Activated T-cell treated with anti-CD3 and anti-CD28 coated beads, Interleukin-2, amount 50 U/mL, for 4 hours (primary cell): ENCODE measurements at regions not wholly inside any gene's neighbourhood (a gene's known extent, or its start where the extent isn't known, plus 50 kb on each side); places are given as distances from the start of the nearest gene placed in this dataset.
"Not testable (repeated sequence)": the region's sequence is repeated elsewhere in the genome, so short reads cannot be mapped to it uniquely, and the experiment has no call there.

Experiments
- ATAC-seq, 2 donors: fragments of 200-7000 bp; cut with Tn5 transposase; one replicate each; pipeline ENCODE4 v1.10.0; 2021
- DNase-seq: peaks from one replicate; pipeline ENCODE4 v3.0.0-alpha.2; 2020
- H3K27me3 Mint-ChIP-seq: one replicate; pipeline ENCODE4 v1.8.0; 2021; ENCODE audit warnings: low read depth, mixed read lengths
- H3K36me3 Mint-ChIP-seq: one replicate; pipeline ENCODE4 v1.8.0; 2022; ENCODE audit warnings: mixed read lengths; ENCODE audit not compliant: insufficient read depth
- H3K4me1 Mint-ChIP-seq: one replicate; pipeline ENCODE4 v1.8.0; 2021; ENCODE audit warnings: low read depth, mixed read lengths
- H3K4me3 Mint-ChIP-seq: one replicate; pipeline ENCODE4 v1.8.0; 2021; ENCODE audit warnings: mild to moderate bottlenecking, moderate library complexity, mixed read lengths
- H3K9me3 Mint-ChIP-seq: one replicate; pipeline ENCODE4 v1.8.0; 2021; ENCODE audit warnings: mixed read lengths

DNA sequence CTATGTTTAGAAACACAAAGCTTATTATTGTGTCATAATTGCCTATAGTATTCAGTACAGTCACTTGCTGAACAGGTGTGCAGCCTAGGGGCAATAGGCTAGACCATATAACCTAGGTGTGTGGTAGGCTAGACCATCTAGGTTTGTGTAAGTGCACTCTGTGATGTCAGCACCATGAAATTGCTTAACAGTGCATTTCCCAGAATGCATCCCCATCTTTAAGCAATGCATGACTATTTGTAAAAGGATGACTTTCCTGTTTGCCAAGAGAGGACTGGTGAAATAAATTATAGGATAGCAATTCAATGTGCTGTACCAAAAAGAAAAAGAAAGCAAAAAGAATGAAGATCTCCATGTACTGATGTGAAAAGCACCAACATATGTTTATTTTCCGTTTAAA, 288.7 kb upstream of the AUTS2 start:
- Mint-ChIP-seq H3K36me3 (no peaks in the 10 kb centered on the region), H3K9me3 (peaks cover 12% of the 10 kb centered on the region), H3K4me1 (no peaks in the 10 kb centered on the region), H3K27me3 (no peaks in the 10 kb centered on the region), H3K4me3 (no peak overlapping the region)
- ATAC-seq (no peak), DNase-seq (no peak)

GRCh38 chr7:69311489-69311888, 286.8 kb upstream of the AUTS2 start:
- Mint-ChIP-seq H3K4me3 (no peak overlapping the region), H3K4me1 (no peaks in the 10 kb centered on the region), H3K36me3 (no peaks in the 10 kb centered on the region), H3K9me3 (peaks cover 6% of the 10 kb centered on the region), H3K27me3 (no peaks in the 10 kb centered on the region)
- DNase-seq (no peak), ATAC-seq (no peak)

DNA sequence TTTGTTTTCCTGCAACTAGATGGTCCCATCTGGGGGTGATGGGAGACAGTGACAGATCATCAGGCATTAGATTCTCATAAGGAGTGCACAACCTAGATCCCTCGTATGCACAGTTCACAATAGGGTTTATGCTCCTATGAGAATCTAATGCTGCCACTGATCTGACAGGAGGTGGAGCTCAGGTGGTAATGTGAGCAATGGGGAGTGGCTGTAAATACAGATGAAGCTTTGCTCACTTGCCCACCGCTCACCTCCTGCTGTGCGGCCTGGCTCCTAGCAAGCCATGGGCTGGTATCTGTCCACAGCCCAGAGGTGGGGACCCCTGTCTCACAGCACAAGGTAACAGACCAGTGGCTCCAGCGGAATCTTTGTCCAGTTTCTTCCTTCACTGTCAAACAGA, 284.4 kb upstream of the AUTS2 start:
- ATAC-seq: not testable (repeated sequence)
- H3K9me3 Mint-ChIP-seq: peaks cover 12% of the 10 kb centered on the region

GRCh38 chr7:69318794-69319193, 279.5 kb upstream of the AUTS2 start:
- Mint-ChIP-seq H3K4me3 (no peak overlapping the region), H3K4me1 (no peaks in the 10 kb centered on the region), H3K36me3 (no peaks in the 10 kb centered on the region), H3K27me3 (no peaks in the 10 kb centered on the region), H3K9me3 (peaks cover 10% of the 10 kb centered on the region)
- DNase-seq (no peak), ATAC-seq (no peak)

More for the DNA sequence above, 284.4 kb upstream of the AUTS2 start:
- not testable (repeated sequence) for H3K4me1 Mint-ChIP-seq, H3K4me3 Mint-ChIP-seq, H3K36me3 Mint-ChIP-seq, H3K27me3 Mint-ChIP-seq, DNase-seq

GRCh38 chr7:69328516-69328915, 269.8 kb upstream of the AUTS2 start:
- Mint-ChIP-seq H3K4me3 (no peak overlapping the region), H3K27me3 (no peaks in the 10 kb centered on the region)

GRCh38 chr7:69334701-69335100, 263.6 kb upstream of the AUTS2 start:
- Mint-ChIP-seq H3K9me3 (peaks cover 11% of the 10 kb centered on the region), H3K27me3 (no peaks in the 10 kb centered on the region), H3K4me3 (no peak overlapping the region), H3K36me3 (no peaks in the 10 kb centered on the region), H3K4me1 (no peaks in the 10 kb centered on the region)
- ATAC-seq (no peak), DNase-seq (no peak)

More at GRCh38 chr7:69328516-69328915, 269.8 kb upstream of the AUTS2 start:
- ATAC-seq (no peak), DNase-seq (no peak)
- Mint-ChIP-seq H3K36me3 (no peaks in the 10 kb centered on the region), H3K9me3 (peaks cover 8% of the 10 kb centered on the region), H3K4me1 (no peaks in the 10 kb centered on the region)

- Mint-ChIP-seq H3K27me3 (no peaks in the 10 kb centered on the region), H3K9me3 (peaks cover 8% of the 10 kb centered on the region), H3K4me1 (no peaks in the 10 kb centered on the region), H3K36me3 (no peaks in the 10 kb centered on the region), H3K4me3 (no peak overlapping the region)
- ATAC-seq: no peak
- DNase-seq: no peak
Measured at GRCh38 chr7:69335331-69335730, 262.9 kb upstream of the AUTS2 start.

DNA sequence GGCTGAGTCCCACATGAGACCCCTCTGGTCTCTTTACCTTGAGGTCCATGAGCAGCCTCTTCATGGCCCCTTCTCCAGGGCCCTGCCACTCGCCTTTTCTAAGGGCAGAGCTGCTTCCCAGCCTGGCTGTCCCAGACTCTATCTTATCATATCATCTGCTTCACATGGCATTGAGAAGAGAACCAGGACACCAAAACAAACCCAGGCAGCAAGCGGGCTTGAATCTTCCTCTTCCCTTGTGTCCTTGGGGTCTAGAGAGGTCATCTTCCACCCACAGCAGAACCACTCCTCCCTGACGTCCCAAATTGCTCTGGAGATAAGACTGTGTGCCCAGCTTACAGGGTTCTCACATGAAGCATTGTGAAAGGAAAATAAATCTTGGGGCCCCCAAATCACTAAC, 261.3 kb upstream of the AUTS2 start:
- H3K36me3 Mint-ChIP-seq: no peaks in the 10 kb centered on the region
- no peaks in the 10 kb centered on the region for H3K4me1 Mint-ChIP-seq
- no peak overlapping the region for H3K4me3 Mint-ChIP-seq

GRCh38 chr7:69338144-69338543, 260.1 kb upstream of the AUTS2 start:
- Mint-ChIP-seq H3K36me3 (no peaks in the 10 kb centered on the region), H3K9me3 (peaks cover 8% of the 10 kb centered on the region)

More for the DNA sequence above, 261.3 kb upstream of the AUTS2 start:
- Mint-ChIP-seq H3K27me3 (no peaks in the 10 kb centered on the region), H3K9me3 (peaks cover 7% of the 10 kb centered on the region)
- DNase-seq (no peak), ATAC-seq (no peak)

DNA sequence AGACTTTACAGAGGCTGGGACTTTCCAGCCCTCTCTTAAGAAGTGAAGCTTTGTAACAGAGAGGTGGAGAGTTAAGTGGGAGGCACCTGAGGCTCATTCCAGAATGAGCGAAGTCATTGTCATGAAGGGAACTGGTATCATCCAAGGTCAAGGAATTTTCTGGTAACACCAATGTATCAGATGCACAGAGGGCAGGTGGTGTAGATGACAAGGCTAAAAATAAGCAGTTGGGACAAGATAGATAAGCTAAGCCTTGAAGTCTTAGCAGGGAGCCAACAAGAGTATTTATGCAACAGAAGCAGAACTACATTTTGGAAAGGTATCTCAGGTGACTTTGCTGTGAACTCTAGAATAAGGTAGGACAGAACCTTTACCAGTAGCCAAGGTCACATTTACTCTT, 257.0 kb upstream of the AUTS2 start:
- peaks cover 13% of the 10 kb centered on the region for H3K9me3 Mint-ChIP-seq
- H3K4me1 Mint-ChIP-seq: no peaks in the 10 kb centered on the region
- no peaks in the 10 kb centered on the region for H3K36me3 Mint-ChIP-seq
- ATAC-seq: no peak
- no peak overlapping the region for H3K4me3 Mint-ChIP-seq
- no peaks in the 10 kb centered on the region for H3K27me3 Mint-ChIP-seq
- no peak for DNase-seq

More at GRCh38 chr7:69338144-69338543, 260.1 kb upstream of the AUTS2 start:
- H3K4me3 Mint-ChIP-seq: no peak overlapping the region
- no peak for DNase-seq
- no peaks in the 10 kb centered on the region for H3K27me3 Mint-ChIP-seq
- no peak for ATAC-seq
- H3K4me1 Mint-ChIP-seq: no peaks in the 10 kb centered on the region

DNA sequence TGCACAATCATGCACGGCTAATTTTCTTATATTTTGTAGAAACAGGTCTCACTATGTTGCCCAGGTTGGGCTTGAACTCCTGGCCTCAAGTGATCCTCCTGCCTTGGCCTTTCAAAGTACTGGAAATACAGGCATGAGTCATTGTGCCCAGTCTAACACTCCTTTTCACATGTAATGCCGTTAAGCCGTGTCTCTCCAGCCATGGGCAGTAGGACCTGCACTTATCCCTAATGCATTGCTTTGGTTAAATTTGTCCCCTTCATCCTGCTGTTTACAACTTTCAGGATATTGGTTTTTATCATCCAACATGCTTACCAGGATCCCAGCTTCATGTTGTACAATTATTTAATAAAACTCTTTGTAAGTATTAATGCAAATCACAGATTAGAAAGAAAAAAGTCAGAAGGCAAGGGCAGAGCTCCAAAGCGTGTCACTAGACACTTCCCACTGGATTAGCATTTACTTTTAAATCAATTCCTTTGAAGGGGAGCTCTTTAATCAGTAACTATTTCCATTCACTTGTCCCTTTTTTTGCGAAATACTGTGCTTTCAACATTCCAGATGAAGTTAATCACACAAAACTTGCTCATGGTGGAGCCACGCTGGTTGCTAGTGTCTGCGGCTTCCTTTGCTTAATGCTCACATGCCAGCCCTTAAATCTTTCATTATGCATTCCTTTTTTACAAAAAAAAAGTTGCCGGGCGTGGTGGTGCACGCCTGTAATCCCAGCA, 256.0 kb upstream of the AUTS2 start:
- ATAC-seq (no peak), DNase-seq (no peak)
- Mint-ChIP-seq H3K36me3 (no peaks in the 10 kb centered on the region), H3K27me3 (no peaks in the 10 kb centered on the region), H3K4me1 (no peaks in the 10 kb centered on the region), H3K9me3 (peaks cover 13% of the 10 kb centered on the region), H3K4me3 (no peak overlapping the region)

- Mint-ChIP-seq H3K4me1 (no peaks in the 10 kb centered on the region), H3K36me3 (no peaks in the 10 kb centered on the region), H3K27me3 (no peaks in the 10 kb centered on the region), H3K9me3 (peaks cover 11% of the 10 kb centered on the region), H3K4me3 (no peak overlapping the region)
- no peak for ATAC-seq
- DNase-seq: no peak
Measured at GRCh38 chr7:69349291-69349690, 249.0 kb upstream of the AUTS2 start.

DNA sequence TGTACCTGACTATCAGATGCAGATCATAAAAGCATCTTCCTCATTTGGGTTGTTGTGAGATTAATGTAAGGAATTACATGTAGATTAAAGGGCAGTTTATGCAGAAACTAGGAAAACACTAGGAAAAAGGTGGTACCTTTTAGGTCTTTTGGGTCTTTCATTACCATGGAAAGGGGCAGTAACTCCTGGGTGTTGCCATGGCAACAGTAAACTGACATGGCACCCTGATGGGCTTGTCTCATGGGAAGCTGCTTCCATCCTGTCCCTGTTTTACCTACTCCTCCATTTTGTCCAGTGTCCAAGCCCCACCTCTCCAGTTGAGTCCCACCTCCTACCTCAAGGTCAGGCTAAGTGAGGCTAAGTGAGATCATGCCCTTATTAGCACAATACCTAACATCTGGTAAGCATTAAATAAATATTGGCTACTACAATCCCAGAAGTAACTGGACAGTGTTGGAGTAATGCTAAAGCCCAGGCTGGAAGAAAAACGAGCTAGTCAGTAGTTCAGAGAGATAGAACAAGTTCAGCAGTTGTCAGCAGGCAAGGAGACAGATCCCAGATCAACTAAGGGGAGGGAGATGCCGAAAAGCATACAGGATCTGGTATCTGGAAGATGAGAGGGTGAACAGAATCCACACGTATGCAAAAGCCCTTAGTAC, 240.0 kb upstream of the AUTS2 start:
- DNase-seq (no peak), ATAC-seq (no peak)
- H3K9me3 Mint-ChIP-seq: peaks cover 5% of the 10 kb centered on the region
- H3K36me3 Mint-ChIP-seq: no peaks in the 10 kb centered on the region
- H3K4me1 Mint-ChIP-seq: no peaks in the 10 kb centered on the region
- H3K27me3 Mint-ChIP-seq: no peaks in the 10 kb centered on the region
- no peak overlapping the region for H3K4me3 Mint-ChIP-seq

GRCh38 chr7:69359003-69359700, 239.1 kb upstream of the AUTS2 start:
- H3K4me3 Mint-ChIP-seq: no peak overlapping the region
- H3K9me3 Mint-ChIP-seq: no peaks in the 10 kb centered on the region
- no peak for DNase-seq
- H3K4me1 Mint-ChIP-seq: no peaks in the 10 kb centered on the region
- no peaks in the 10 kb centered on the region for H3K36me3 Mint-ChIP-seq
- no peak for ATAC-seq
- no peaks in the 10 kb centered on the region for H3K27me3 Mint-ChIP-seq

- no peaks in the 10 kb centered on the region for H3K27me3 Mint-ChIP-seq
- DNase-seq: no peak
- no peak for ATAC-seq
- H3K4me1 Mint-ChIP-seq: no peaks in the 10 kb centered on the region
- H3K9me3 Mint-ChIP-seq: no peaks in the 10 kb centered on the region
- H3K4me3 Mint-ChIP-seq: no peak overlapping the region
- H3K36me3 Mint-ChIP-seq: no peaks in the 10 kb centered on the region
Measured at GRCh38 chr7:69360913-69361312, 237.4 kb upstream of the AUTS2 start.
